ENCODE measurements at regions not wholly inside any gene's neighbourhood (a gene's known extent, or its start where the extent isn't known, plus 50 kb on each side); places are given as distances from the start of the nearest gene placed in this dataset.
"Not testable (repeated sequence)": the region's sequence is repeated elsewhere in the genome, so short reads cannot be mapped to it uniquely, and the experiment has no call there.

DNA sequence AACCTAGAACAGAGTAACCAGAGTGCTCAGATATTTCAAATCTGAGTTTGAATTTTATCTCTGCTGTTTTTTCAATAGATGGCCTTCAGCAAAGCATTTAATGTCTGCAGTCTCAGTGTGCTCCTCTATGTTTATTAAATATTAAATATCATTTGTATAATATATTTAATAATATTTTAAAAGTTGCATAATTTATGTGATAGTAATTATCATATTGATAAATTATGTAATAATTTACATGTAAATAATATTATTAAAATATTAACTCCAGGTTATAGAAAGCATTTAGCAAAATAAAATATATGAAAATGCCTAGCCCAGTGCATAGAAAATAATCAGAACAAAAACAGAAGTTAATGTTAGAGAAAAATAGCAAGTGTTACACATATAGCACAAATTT is 930.0 kb upstream of the SLC35B3 start:
- H3K9me3 ChIP-seq (replicated peaks): no peaks in the 10 kb centered on the region
- H3K27me3 ChIP-seq: no peaks in the 10 kb centered on the region
- no peak overlapping the region for H3K4me3 ChIP-seq
- H3K36me3 ChIP-seq: no peaks in the 10 kb centered on the region
- no peak overlapping the region for H3K27ac ChIP-seq
- no peak for DNase-seq
- H3K4me1 ChIP-seq: no peaks in the 10 kb centered on the region

DNA sequence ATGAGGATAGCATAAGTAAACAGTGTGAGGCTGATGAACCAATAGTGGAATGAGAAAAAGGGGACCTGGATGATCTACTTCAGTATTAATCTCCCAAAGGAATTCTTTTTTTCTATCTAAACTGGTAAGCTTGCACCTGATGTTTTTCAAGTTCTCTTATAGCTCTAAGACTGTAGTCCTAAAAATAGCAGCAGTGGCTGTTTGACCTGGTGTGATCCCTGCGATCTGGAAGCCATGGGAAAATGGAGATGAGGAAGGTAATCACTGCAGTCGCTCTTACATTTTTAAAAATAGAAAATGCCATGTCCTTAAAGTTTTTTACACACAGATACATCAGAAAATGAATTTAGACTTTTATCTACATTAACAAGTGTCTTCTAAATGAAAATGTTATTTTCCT is 926.4 kb upstream of the SLC35B3 start:
- Histone ChIP-seq H3K36me3 (no peaks in the 10 kb centered on the region), H3K4me3 (no peak overlapping the region), H3K27ac (no peak overlapping the region), H3K9me3 (replicated peaks) (no peaks in the 10 kb centered on the region), H3K4me1 (no peaks in the 10 kb centered on the region), H3K27me3 (no peaks in the 10 kb centered on the region)
- DNase-seq: no peak

DNA sequence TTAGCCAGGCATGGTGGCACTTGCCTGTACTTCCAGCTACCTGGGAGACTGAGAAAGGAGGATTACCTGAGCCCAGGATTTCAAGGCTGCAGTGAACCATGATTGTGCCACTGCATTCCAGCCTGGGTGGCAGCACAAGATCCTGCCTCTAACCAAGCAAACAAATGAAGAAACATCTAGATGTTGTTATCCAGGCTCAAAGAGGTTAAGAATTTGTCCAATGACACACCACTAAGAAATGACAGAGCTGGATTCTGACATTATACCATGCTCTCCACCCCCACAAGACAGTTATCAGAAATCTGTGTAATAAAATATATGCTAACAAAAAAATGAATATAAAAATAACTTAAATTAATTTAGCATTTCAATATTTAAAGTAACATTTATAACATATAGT is 925.5 kb upstream of the SLC35B3 start:
- no peak overlapping the region for H3K27ac ChIP-seq
- H3K36me3 ChIP-seq: no peaks in the 10 kb centered on the region
- no peaks in the 10 kb centered on the region for H3K9me3 ChIP-seq (replicated peaks)
- DNase-seq: no peak
- no peaks in the 10 kb centered on the region for H3K27me3 ChIP-seq
- no peaks in the 10 kb centered on the region for H3K4me1 ChIP-seq
- H3K4me3 ChIP-seq: no peak overlapping the region

- no peaks in the 10 kb centered on the region for H3K4me1 ChIP-seq
- H3K36me3 ChIP-seq: no peaks in the 10 kb centered on the region
- H3K27me3 ChIP-seq: no peaks in the 10 kb centered on the region
- DNase-seq: no peak
- no peaks in the 10 kb centered on the region for H3K9me3 ChIP-seq (replicated peaks)
- no peak overlapping the region for H3K4me3 ChIP-seq
- H3K27ac ChIP-seq: no peak overlapping the region
Observed at GRCh38 chr6:9347608-9348007, 912.3 kb upstream of the SLC35B3 start.

DNA sequence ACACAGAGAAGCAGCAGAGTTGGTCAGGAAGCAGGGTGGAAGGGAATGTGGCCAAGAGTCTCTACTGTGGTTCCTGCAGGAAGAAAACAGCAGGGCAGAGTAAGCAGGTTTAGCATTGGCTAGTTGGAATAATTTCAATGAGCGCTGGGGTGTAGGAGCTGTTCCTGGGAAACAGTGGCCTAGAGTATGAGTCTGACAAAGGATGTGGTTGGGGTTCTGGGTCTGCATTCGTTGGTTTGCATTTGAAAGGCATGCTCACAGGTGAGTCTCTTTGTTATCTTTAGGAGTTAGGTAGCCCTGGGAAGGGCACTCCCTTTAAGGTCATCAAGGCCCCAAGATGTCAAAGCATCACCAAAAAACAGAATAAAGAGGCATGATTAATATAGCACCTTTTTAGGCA is 911.6 kb upstream of the SLC35B3 start:
- DNase-seq: no peak
- no peaks in the 10 kb centered on the region for H3K4me1 ChIP-seq

DNA sequence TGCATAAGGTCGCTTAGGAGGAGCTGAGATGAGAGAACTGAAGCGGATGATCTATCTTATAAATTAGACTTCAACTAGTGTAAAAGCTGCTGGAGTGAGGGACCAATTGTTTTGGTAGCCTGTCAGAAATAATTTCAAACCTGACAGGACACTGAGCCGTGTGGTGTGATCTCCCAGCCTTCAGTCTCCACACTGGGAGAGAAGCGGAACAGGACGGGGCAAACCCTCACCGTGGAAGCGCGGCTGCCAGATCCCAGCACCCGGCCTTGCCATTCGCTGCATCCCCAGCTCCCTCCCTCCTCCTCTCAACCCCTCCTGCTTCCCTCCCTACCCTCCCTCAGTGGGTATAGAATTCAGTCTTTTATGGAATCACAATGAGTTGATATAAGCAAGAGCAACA is 900.1 kb upstream of the SLC35B3 start:
- Histone ChIP-seq H3K4me1 (no peaks in the 10 kb centered on the region), H3K27me3 (no peaks in the 10 kb centered on the region), H3K9me3 (replicated peaks) (no peaks in the 10 kb centered on the region), H3K36me3 (no peaks in the 10 kb centered on the region), H3K27ac (no peak overlapping the region), H3K4me3 (no peak overlapping the region)
- DNase-seq: no peak

More for the DNA sequence above, 911.6 kb upstream of the SLC35B3 start:
- no peaks in the 10 kb centered on the region for H3K36me3 ChIP-seq
- no peaks in the 10 kb centered on the region for H3K27me3 ChIP-seq
- H3K27ac ChIP-seq: no peak overlapping the region
- H3K9me3 ChIP-seq (replicated peaks): no peaks in the 10 kb centered on the region
- no peak overlapping the region for H3K4me3 ChIP-seq

GRCh38 chr6:9334979-9335378 is 899.6 kb upstream of the SLC35B3 start:
- no peak overlapping the region for H3K4me3 ChIP-seq
- no peak overlapping the region for H3K27ac ChIP-seq
- no peaks in the 10 kb centered on the region for H3K36me3 ChIP-seq
- H3K27me3 ChIP-seq: no peaks in the 10 kb centered on the region
- H3K9me3 ChIP-seq (replicated peaks): no peaks in the 10 kb centered on the region
- H3K4me1 ChIP-seq: no peaks in the 10 kb centered on the region
- no peak for DNase-seq

GRCh38 chr6:9332241-9332780 is 897.0 kb upstream of the SLC35B3 start:
- no peaks in the 10 kb centered on the region for H3K4me1 ChIP-seq

DNA sequence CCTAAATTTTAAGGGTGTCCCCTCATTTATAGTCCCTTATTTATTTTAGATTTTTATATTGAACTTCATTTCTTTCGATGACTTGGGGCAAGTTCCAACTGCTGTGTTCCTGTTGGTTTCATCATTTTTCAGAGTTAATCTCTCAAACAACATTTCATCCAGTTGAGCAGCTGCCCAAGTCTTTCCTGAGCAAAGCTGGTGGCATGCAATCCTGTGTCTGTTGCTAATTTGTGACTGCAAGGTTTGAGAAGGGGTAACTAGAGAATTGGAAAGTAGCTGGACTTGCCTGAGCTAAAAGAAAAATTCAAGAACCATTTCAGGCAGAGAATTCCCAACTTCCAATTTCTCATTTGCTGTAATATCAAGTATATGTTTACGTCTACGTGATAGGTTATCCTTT is 881.5 kb upstream of the SLC35B3 start:
- peaks cover 27% of the 10 kb centered on the region for H3K4me1 ChIP-seq
- H3K27me3 ChIP-seq: no peaks in the 10 kb centered on the region
- peak overlapping the region; percentile 7; the same call in 1 of the 2 replicates for H3K4me3 ChIP-seq
- peak; percentile 73 to 86 for DNase-seq
- H3K36me3 ChIP-seq: no peaks in the 10 kb centered on the region
- no peaks in the 10 kb centered on the region for H3K9me3 ChIP-seq (replicated peaks)
- H3K27ac ChIP-seq: peak overlapping the region; percentile 92

More at GRCh38 chr6:9332241-9332780, 897.0 kb upstream of the SLC35B3 start:
- H3K4me3 ChIP-seq: no peak overlapping the region
- no peak for DNase-seq
- H3K9me3 ChIP-seq (replicated peaks): no peaks in the 10 kb centered on the region
- H3K27ac ChIP-seq: no peak overlapping the region
- H3K36me3 ChIP-seq: no peaks in the 10 kb centered on the region
- H3K27me3 ChIP-seq: no peaks in the 10 kb centered on the region

- DNase-seq: peak; percentile 91 to 96
- Histone ChIP-seq H3K36me3 (no peaks in the 10 kb centered on the region), H3K9me3 (replicated peaks) (no peaks in the 10 kb centered on the region), H3K4me1 (peaks cover 27% of the 10 kb centered on the region), H3K27ac (peak overlapping the region; percentile 92), H3K27me3 (no peaks in the 10 kb centered on the region), H3K4me3 (no peak overlapping the region)
Observed at GRCh38 chr6:9315966-9316650, 880.8 kb upstream of the SLC35B3 start.

- Histone ChIP-seq H3K4me1 (no peaks in the 10 kb centered on the region), H3K27me3 (no peaks in the 10 kb centered on the region), H3K9me3 (replicated peaks) (no peaks in the 10 kb centered on the region), H3K36me3 (no peaks in the 10 kb centered on the region), H3K4me3 (no peak overlapping the region), H3K27ac (no peak overlapping the region)
- DNase-seq: no peak
Observed at GRCh38 chr6:9308284-9308683, 872.9 kb upstream of the SLC35B3 start.

GRCh38 chr6:9307786-9308185 is 872.4 kb upstream of the SLC35B3 start:
- H3K9me3 ChIP-seq (replicated peaks): no peaks in the 10 kb centered on the region
- no peaks in the 10 kb centered on the region for H3K36me3 ChIP-seq
- H3K27me3 ChIP-seq: no peaks in the 10 kb centered on the region
- H3K4me3 ChIP-seq: no peak overlapping the region
- no peaks in the 10 kb centered on the region for H3K4me1 ChIP-seq
- no peak overlapping the region for H3K27ac ChIP-seq
- DNase-seq: no peak

DNA sequence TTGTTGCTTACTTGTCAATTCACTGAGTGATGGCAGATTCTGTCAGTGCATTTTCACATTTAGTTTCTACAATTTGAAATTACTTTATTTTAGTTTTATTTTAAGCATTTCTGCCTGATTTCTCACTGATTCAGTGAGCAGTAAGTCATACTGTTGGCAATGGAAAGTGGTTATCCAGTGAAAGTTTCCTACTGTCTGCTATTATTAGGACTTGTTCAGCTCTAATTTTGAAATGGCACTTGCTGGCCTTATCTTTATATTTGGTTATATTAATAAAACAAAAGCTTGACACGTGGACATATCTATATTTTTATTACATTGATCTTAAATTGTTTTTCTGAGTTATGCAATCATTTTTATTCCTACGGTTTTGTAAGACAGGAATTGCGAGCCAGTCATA is 871.8 kb upstream of the SLC35B3 start:
- Histone ChIP-seq H3K27ac (no peak overlapping the region), H3K36me3 (no peaks in the 10 kb centered on the region), H3K27me3 (no peaks in the 10 kb centered on the region), H3K9me3 (replicated peaks) (no peaks in the 10 kb centered on the region), H3K4me1 (no peaks in the 10 kb centered on the region), H3K4me3 (no peak overlapping the region)
- DNase-seq: no peak

GRCh38 chr6:9295644-9296043 is 860.3 kb upstream of the SLC35B3 start:
- H3K4me1 ChIP-seq: peaks cover 4% of the 10 kb centered on the region; the same call in 1 of the 2 replicates
- no peak overlapping the region for H3K4me3 ChIP-seq
- H3K27ac ChIP-seq: no peak overlapping the region
- no peaks in the 10 kb centered on the region for H3K36me3 ChIP-seq
- no peak for DNase-seq
- no peaks in the 10 kb centered on the region for H3K9me3 ChIP-seq (replicated peaks)
- H3K27me3 ChIP-seq: no peaks in the 10 kb centered on the region

GRCh38 chr6:9292975-9293374 is 857.6 kb upstream of the SLC35B3 start:
- Histone ChIP-seq H3K4me3 (no peak overlapping the region), H3K27ac (no peak overlapping the region), H3K27me3 (no peaks in the 10 kb centered on the region), H3K36me3 (no peaks in the 10 kb centered on the region), H3K4me1 (peaks cover 4% of the 10 kb centered on the region; the same call in 1 of the 2 replicates), H3K9me3 (replicated peaks) (no peaks in the 10 kb centered on the region)
- no peak for DNase-seq

GRCh38 chr6:9290342-9290741 is 855.0 kb upstream of the SLC35B3 start:
- not testable (repeated sequence) for H3K27ac ChIP-seq; H3K36me3 ChIP-seq; H3K4me3 ChIP-seq; H3K4me1 ChIP-seq; DNase-seq; H3K27me3 ChIP-seq; H3K9me3 ChIP-seq (replicated peaks)
